Right hindlimb (tissue), 1 donor: ENCODE measurements at regions not wholly inside any gene's neighbourhood (a gene's known extent, or its start where the extent isn't known, plus 50 kb on each side); places are given as distances from the start of the nearest gene placed in this dataset.

Experiments
- DNase-seq: peaks from one replicate; pipeline ENCODE4 v3.0.0-alpha.2; 2018

- DNase-seq: no peak
Measured at GRCh38 chr2:136209561-136210454, 91.9 kb upstream of the CXCR4 start.

- DNase-seq: no peak
Measured at GRCh38 chr2:136208682-136209420, 90.9 kb upstream of the CXCR4 start.

DNA sequence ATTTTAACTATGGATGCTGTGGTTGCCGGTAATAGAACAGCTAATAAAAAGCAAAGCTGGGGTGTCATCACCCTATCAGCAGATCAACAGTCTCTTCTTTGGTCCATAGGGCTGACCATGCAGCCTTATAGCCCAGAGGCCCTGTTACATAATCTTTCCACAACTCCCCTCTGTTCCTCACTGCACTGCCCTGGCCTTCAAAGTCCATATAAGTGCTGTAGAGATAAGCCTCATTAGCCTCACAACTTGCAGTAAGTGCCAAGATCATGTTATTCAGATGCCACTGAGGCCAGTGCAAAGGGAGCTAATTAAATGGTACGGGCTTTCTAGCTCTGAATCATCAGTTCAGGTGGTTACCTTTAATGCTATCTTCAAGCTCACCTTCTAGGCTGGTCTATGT lies 89.7 kb upstream of the CXCR4 start:
- DNase-seq: no peak

GRCh38 chr2:136207030-136207623 lies 89.2 kb upstream of the CXCR4 start:
- no peak for DNase-seq

GRCh38 chr2:136206613-136207012 lies 88.7 kb upstream of the CXCR4 start:
- no peak for DNase-seq

DNA sequence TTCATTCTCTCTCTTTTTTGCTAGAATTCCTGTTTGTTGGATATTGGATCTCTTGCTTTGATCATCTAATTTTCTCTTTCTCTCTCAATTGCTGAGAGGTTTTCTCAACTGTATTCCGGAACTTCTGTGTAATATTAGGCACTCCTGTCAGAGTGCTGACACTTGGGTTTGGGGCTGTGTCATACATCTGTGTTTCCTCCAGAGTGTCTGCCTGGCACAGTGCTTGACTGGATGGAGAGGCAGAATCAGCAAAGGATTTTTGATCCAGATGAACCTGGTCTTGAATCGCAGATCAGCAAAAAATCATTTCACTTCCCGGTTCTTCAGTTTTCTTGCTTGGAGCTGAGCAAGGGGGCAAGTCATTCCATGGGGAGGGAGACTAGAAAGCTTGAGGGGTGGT lies 87.7 kb upstream of the CXCR4 start:
- no peak for DNase-seq

DNA sequence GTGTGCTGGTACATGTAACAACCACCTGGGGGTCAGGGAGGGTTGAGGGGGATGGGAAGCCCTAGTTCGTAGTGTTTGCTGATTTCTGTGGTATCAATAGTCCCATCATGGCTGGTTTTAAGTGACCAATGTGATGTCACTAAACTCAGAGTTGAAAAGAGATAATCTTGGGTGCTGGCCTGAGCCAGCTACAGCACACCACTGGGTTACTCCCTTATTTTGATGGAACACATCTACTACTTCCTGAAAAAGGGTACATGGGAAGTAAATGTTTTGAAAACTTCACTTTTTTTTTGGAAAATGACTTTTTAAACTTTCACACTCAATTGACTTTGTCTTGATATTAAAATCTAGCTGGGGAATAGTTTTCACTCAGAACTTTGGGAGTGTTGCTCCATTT lies 87.0 kb upstream of the CXCR4 start:
- DNase-seq: no peak

GRCh38 chr2:136195226-136195625 lies 77.3 kb upstream of the CXCR4 start:
- no peak for DNase-seq

DNA sequence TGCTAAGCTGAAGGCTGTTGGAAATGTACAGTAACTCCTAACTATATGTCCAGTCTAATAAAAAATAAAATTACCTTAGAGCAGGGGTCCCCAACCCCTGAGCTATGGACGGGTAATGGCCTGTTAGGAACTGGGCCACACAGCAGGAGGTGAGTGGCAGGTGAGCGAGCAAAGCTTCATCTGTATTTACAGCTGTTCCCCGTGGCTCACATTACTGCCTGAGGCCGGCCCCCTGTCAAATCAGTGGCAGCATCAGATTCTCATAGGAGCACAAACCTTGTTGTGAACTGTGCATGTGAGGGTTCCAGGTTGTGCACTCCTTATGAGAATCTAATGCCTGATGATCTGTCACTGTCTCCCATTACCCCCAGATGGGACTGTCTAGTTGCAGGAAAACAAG lies 73.1 kb upstream of the CXCR4 start:
- no peak for DNase-seq

DNA sequence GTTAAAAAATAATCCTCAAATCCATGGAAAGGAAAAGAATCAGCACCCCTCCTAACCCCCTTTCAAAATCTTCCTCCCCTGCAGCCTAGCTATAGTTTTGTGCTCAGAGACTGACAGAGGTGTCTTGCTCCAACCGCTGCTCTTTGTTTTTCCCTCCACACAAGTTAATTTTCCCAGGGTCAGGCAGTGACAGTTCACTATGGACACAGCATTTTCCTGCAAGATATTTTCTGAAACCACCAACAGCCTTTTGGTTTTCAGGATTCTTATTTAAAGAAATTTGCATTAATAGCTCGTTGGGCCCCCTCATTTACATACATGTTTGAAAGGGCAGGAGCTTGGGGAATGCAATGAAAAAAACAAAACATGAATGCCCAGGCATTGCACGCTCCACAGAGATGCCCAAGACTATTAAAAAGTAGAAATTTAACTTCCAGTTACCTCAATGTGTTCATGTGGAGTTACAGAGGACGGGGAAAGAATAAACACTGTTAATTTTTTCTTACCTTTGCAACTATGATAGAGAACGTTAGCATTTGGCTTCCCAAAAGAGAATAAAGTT lies 71.4 kb upstream of the CXCR4 start:
- DNase-seq: no peak

GRCh38 chr2:136188086-136188485 lies 70.1 kb upstream of the CXCR4 start:
- no peak for DNase-seq

- no peak for DNase-seq
Measured at GRCh38 chr2:136185981-136186776, 68.2 kb upstream of the CXCR4 start.

DNA sequence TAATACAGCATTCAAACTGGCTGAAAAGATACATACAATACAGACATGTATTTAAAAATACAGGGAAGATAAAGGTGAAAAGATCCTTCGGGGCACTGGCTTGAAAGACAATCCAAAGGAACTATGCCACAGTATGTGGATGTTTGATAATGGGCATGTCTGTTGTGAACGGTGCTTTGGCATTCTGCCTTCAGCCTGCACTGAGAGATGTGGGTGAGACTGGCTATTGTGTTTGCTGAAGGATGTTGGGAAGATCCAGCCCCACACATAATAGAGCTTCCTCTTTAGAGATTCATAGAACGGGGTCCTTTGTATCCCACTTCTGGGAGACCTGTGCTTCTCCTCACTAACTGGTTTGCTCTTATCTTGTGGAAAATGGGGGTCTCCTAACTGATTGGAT lies 65.1 kb upstream of the CXCR4 start:
- no peak for DNase-seq

DNA sequence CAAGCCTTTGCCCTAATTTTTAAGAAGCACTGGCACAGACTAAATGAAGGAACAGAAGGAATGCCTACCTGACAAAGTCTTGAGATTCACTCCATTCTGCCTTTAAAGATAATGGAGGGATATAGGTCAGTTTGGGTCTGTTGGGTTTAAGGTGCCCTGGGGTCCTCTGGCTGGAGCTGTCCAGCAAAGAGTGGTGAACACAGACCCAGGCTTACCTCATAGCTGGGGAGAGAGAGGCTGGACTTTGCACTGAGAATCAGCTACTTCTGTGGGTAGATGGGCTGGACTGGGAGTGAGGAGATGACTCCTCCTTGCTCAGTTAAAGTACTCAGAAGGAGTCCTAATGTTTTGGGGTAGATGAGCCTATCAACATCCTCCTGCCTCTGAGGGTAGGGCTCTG lies 64.4 kb upstream of the CXCR4 start:
- DNase-seq: no peak

DNA sequence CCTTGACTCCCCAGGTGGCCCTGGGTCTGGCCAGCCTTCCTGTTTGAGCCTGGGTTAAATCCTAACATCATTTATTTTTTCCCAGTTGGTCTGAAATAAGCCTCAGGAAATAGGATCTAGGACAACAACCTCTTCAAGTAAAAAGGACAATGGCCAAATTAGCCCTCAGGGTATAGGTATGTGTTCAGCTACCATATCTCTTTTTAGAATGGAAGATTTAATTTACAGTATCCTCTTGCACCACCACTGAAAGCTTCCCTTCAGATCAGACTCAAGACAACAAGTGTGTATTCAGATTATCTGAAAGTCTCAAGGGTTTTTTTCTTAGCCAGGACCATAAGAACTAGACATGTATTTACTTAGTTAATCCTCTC lies 61.6 kb upstream of the CXCR4 start:
- DNase-seq: no peak

- no peak for DNase-seq
Measured at GRCh38 chr2:136178941-136179601, 61.1 kb upstream of the CXCR4 start.

DNA sequence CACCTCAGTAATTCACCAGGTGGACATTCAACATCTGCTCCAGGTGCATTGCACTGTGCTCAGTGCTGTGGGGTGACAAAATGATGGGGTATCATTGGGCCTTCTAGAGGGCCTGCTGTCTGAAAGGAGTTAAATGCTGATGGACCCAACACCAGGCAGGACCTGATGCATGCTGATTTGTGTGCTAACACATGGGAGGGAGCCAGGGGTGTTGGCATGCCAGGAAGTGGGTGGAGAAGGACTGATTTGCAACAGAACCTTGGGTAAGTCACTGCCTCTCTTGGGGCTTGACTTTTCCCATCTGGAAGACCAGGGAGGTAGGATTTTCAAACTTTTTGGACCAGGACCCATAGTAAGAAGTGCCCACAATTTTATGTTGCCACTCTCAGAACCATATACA lies 57.9 kb upstream of the CXCR4 start:
- no peak for DNase-seq

- no peak for DNase-seq
Measured at GRCh38 chr2:136175466-136175865, 57.5 kb upstream of the CXCR4 start.

- DNase-seq: no peak
Measured at GRCh38 chr2:136173126-136173525, 55.2 kb upstream of the CXCR4 start.

GRCh38 chr2:136171223-136171622 lies 53.3 kb upstream of the CXCR4 start:
- DNase-seq: no peak

- no peak for DNase-seq
Measured at GRCh38 chr2:136168720-136169119, 50.8 kb upstream of the CXCR4 start.
